ENCODE measurements at regions not wholly inside any gene's neighbourhood (a gene's known extent, or its start where the extent isn't known, plus 50 kb on each side); places are given as distances from the start of the nearest gene placed in this dataset.
A peak's percentile ranks its signal among the peaks of the same experiment; 100 is the strongest.

GRCh38 chr2:22990246-22990645 is 394.7 kb upstream of the KLHL29 start:
- Histone ChIP-seq H3K4me2 (no peak overlapping the region), H3K9ac (no peak overlapping the region), H3K36me3 (no peaks in the 10 kb centered on the region), H3K79me2 (ENCODE audit: low read depth) (no peaks in the 10 kb centered on the region), H3K9me3 (ENCODE audit: low read depth) (no peaks in the 10 kb centered on the region), H3K4me3 (no peak overlapping the region), H4K20me1 (ENCODE audit: low read depth) (no peaks in the 10 kb centered on the region), H3K27me3 (no peaks in the 10 kb centered on the region), H3K4me1 (no peaks in the 10 kb centered on the region), H2AFZ (replicated peaks) (no peak overlapping the region), H3F3A (ENCODE audit: low read depth) (no peaks in the 10 kb centered on the region), H3K27ac (no peak overlapping the region)
- Mint-ChIP-seq H3K27me3 (ENCODE audit: insufficient read depth, low read depth) (no peaks in the 10 kb centered on the region), H3K4me3 (no peak overlapping the region), H3K9me3 (no peaks in the 10 kb centered on the region), H3K27ac (no peak overlapping the region), H3K36me3 (no peaks in the 10 kb centered on the region), H3K4me1 (no peaks in the 10 kb centered on the region)
- TF ChIP-seq EZH2phosphoT487 (IDR thresholded peaks at IDR 0.05) (no peak), EZH2 (IDR thresholded peaks at IDR 0.05) (no peak), CTCF (IDR thresholded peaks at IDR 0.05) (no peak)
- no peak for DNase-seq (ENCODE audit: low spot score)

- no peaks in the 10 kb centered on the region for H3K27me3 ChIP-seq
- no peak overlapping the region for H3K27ac Mint-ChIP-seq
- no peak for DNase-seq (ENCODE audit: low spot score)
- H3K36me3 ChIP-seq, result no peaks in the 10 kb centered on the region
- no peaks in the 10 kb centered on the region for H3K9me3 ChIP-seq (ENCODE audit: low read depth)
- TF ChIP-seq EZH2 (IDR thresholded peaks at IDR 0.05), result no peak
- peak; percentile 33 for TF ChIP-seq CTCF (IDR thresholded peaks at IDR 0.05)
- no peak for TF ChIP-seq EZH2phosphoT487 (IDR thresholded peaks at IDR 0.05)
- H3K9me3 Mint-ChIP-seq, result no peaks in the 10 kb centered on the region
- H3K4me1 ChIP-seq, result no peaks in the 10 kb centered on the region
- H3K79me2 ChIP-seq (ENCODE audit: low read depth), result no peaks in the 10 kb centered on the region
- H3F3A ChIP-seq (ENCODE audit: low read depth), result no peaks in the 10 kb centered on the region
- H4K20me1 ChIP-seq (ENCODE audit: low read depth), result no peaks in the 10 kb centered on the region
- no peak overlapping the region for H3K27ac ChIP-seq
- no peak overlapping the region for H3K4me3 ChIP-seq
- no peak overlapping the region for H2AFZ ChIP-seq (replicated peaks)
- no peak overlapping the region for H3K4me2 ChIP-seq
- H3K36me3 Mint-ChIP-seq, result no peaks in the 10 kb centered on the region
- no peaks in the 10 kb centered on the region for H3K4me1 Mint-ChIP-seq
- H3K9ac ChIP-seq, result no peak overlapping the region
- no peak overlapping the region for H3K4me3 Mint-ChIP-seq
- no peaks in the 10 kb centered on the region for H3K27me3 Mint-ChIP-seq (ENCODE audit: insufficient read depth, low read depth)
These were observed 393.1 kb upstream of the KLHL29 start for GRCh38 chr2:22991844-22992243.

- H3K4me2 ChIP-seq, result no peak overlapping the region
- no peaks in the 10 kb centered on the region for H3K4me1 ChIP-seq
- H3K9me3 Mint-ChIP-seq, result no peaks in the 10 kb centered on the region
- no peak for DNase-seq (ENCODE audit: low spot score)
- H3K4me3 ChIP-seq, result no peak overlapping the region
- no peaks in the 10 kb centered on the region for H3K4me1 Mint-ChIP-seq
- H4K20me1 ChIP-seq (ENCODE audit: low read depth), result no peaks in the 10 kb centered on the region
- no peaks in the 10 kb centered on the region for H3K79me2 ChIP-seq (ENCODE audit: low read depth)
- H3K27ac Mint-ChIP-seq, result no peak overlapping the region
- no peaks in the 10 kb centered on the region for H3K27me3 ChIP-seq
- no peak overlapping the region for H2AFZ ChIP-seq (replicated peaks)
- H3K27me3 Mint-ChIP-seq (ENCODE audit: insufficient read depth, low read depth), result no peaks in the 10 kb centered on the region
- H3K4me3 Mint-ChIP-seq, result no peak overlapping the region
- H3K27ac ChIP-seq, result no peak overlapping the region
- H3K36me3 Mint-ChIP-seq, result no peaks in the 10 kb centered on the region
- H3K36me3 ChIP-seq, result no peaks in the 10 kb centered on the region
- no peak overlapping the region for H3K9ac ChIP-seq
- TF ChIP-seq EZH2phosphoT487 (IDR thresholded peaks at IDR 0.05) (no peak), EZH2 (IDR thresholded peaks at IDR 0.05) (no peak), CTCF (IDR thresholded peaks at IDR 0.05) (no peak)
- H3K9me3 ChIP-seq (ENCODE audit: low read depth), result no peaks in the 10 kb centered on the region
- H3F3A ChIP-seq (ENCODE audit: low read depth), result no peaks in the 10 kb centered on the region
These were observed 392.5 kb upstream of the KLHL29 start for GRCh38 chr2:22992441-22992840.

DNA sequence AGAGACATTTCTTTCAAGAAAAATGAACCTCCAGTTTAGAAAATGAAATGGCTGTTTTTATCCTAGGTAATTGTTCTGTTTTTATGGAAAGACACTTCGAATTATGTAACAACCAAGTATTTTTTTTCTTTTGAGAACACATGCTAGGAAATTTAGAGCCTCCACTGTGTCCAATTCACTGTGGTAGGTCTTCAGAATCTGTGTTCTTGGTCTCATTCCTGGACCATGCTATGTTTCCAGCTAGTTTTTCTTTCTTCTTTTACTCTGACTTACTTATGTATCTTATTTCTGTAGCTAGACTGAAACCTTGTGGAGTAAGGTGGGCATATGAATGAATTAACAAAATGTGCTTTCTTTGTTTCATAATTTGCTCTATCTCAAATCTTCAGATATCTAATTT is 391.7 kb upstream of the KLHL29 start:
- no peak for DNase-seq (ENCODE audit: low spot score)
- H3K27ac Mint-ChIP-seq, result no peak overlapping the region
- no peaks in the 10 kb centered on the region for H3K4me1 Mint-ChIP-seq
- Histone ChIP-seq H3K27ac (no peak overlapping the region), H3K79me2 (ENCODE audit: low read depth) (no peaks in the 10 kb centered on the region), H3K9ac (no peak overlapping the region), H3K4me1 (no peaks in the 10 kb centered on the region), H3K9me3 (ENCODE audit: low read depth) (no peaks in the 10 kb centered on the region), H2AFZ (replicated peaks) (no peak overlapping the region), H3K4me2 (no peak overlapping the region), H3F3A (ENCODE audit: low read depth) (no peaks in the 10 kb centered on the region), H3K4me3 (no peak overlapping the region), H3K27me3 (no peaks in the 10 kb centered on the region), H4K20me1 (ENCODE audit: low read depth) (no peaks in the 10 kb centered on the region), H3K36me3 (no peaks in the 10 kb centered on the region)
- no peaks in the 10 kb centered on the region for H3K36me3 Mint-ChIP-seq
- H3K4me3 Mint-ChIP-seq, result no peak overlapping the region
- TF ChIP-seq EZH2phosphoT487 (IDR thresholded peaks at IDR 0.05) (no peak), EZH2 (IDR thresholded peaks at IDR 0.05) (no peak), CTCF (IDR thresholded peaks at IDR 0.05) (no peak)
- no peaks in the 10 kb centered on the region for H3K9me3 Mint-ChIP-seq
- H3K27me3 Mint-ChIP-seq (ENCODE audit: insufficient read depth, low read depth), result no peaks in the 10 kb centered on the region
